ENCODE measurements at regions not wholly inside any gene's neighbourhood (a gene's known extent, or its start where the extent isn't known, plus 50 kb on each side); places are given as distances from the start of the nearest gene placed in this dataset.

DNA sequence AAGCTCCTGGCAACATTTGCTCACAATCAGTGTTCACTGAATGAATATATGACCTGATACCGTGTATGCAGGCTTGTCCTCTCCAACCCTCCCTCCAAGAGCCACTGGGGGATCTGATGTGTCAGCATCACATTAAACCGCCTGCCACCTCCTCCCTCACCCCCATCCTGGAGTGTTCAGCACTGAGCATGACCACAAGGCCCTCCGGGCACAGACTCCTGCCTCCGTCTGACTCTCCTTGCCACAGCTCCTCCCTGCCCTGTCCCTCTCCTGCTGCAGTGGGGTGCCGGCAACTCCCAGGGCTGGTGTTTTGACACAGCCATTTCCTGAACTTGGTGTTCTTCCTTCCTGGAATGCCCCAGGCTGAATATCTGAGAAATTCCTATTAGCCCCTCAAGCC, 136.7 kb downstream of the FCRL5 start:
- DNase-seq, result no peak
- Histone ChIP-seq H3K27ac (ENCODE audit: low read depth in 1 of 3, low read length in 2 of 3) (no peak overlapping the region), H3K4me1 (ENCODE audit: control insufficient read depth in 3 of 3, insufficient read depth in 2 of 3, low read depth in 1 of 3, low read length in 2 of 3) (no peaks in the 10 kb centered on the region), H3K9me3 (ENCODE audit: control insufficient read depth in 2 of 2, insufficient read depth in 1 of 2, low read depth in 1 of 2, low read length in 1 of 2) (no peaks in the 10 kb centered on the region), H3K4me3 (ENCODE audit: low read depth in 1 of 3, low read length in 3 of 3) (no peak overlapping the region), H3K27me3 (ENCODE audit: control insufficient read depth in 3 of 3, insufficient read depth in 3 of 3, low read length in 3 of 3) (no peaks in the 10 kb centered on the region), H3K36me3 (ENCODE audit: control insufficient read depth in 3 of 3, insufficient read depth in 2 of 3, low read depth in 1 of 3, low read length in 3 of 3) (no peaks in the 10 kb centered on the region)
- FAIRE-seq, result no peak
- 79 to 88% (median 85%) methylated on average over 5 of the region's 5 CpGs for whole genome bisulfite sequencing, 3 donors

GRCh38 chr1:157412308-157412707, 140.0 kb downstream of the FCRL5 start:
- Histone ChIP-seq H3K27me3 (ENCODE audit: control insufficient read depth in 3 of 3, insufficient read depth in 3 of 3, low read length in 3 of 3) (no peaks in the 10 kb centered on the region), H3K4me3 (ENCODE audit: low read depth in 1 of 3, low read length in 3 of 3) (no peak overlapping the region), H3K36me3 (ENCODE audit: control insufficient read depth in 3 of 3, insufficient read depth in 2 of 3, low read depth in 1 of 3, low read length in 3 of 3) (no peaks in the 10 kb centered on the region), H3K27ac (ENCODE audit: low read depth in 1 of 3, low read length in 2 of 3) (no peak overlapping the region), H3K9me3 (ENCODE audit: control insufficient read depth in 2 of 2, insufficient read depth in 1 of 2, low read depth in 1 of 2, low read length in 1 of 2) (no peaks in the 10 kb centered on the region), H3K4me1 (ENCODE audit: control insufficient read depth in 3 of 3, insufficient read depth in 2 of 3, low read depth in 1 of 3, low read length in 2 of 3) (no peaks in the 10 kb centered on the region)
- 76 to 88% (median 76%) methylated on average over 2 of the region's 2 CpGs for WGBS, 3 donors
- FAIRE-seq (no peak), DNase-seq (no peak)

- no peaks in the 10 kb centered on the region for H3K36me3 ChIP-seq (ENCODE audit: control insufficient read depth in 3 of 3, insufficient read depth in 2 of 3, low read depth in 1 of 3, low read length in 3 of 3)
- H3K27me3 ChIP-seq (ENCODE audit: control insufficient read depth in 3 of 3, insufficient read depth in 3 of 3, low read length in 3 of 3), result no peaks in the 10 kb centered on the region
- H3K9me3 ChIP-seq (ENCODE audit: control insufficient read depth in 2 of 2, insufficient read depth in 1 of 2, low read depth in 1 of 2, low read length in 1 of 2), result no peaks in the 10 kb centered on the region
- no peak overlapping the region for H3K4me3 ChIP-seq (ENCODE audit: low read depth in 1 of 3, low read length in 3 of 3)
- 51 to 66% (median 57%) methylated on average over 4 of the region's 4 CpGs for WGBS, 3 donors
- no peak overlapping the region for H3K27ac ChIP-seq (ENCODE audit: low read depth in 1 of 3, low read length in 2 of 3)
- no peaks in the 10 kb centered on the region for H3K4me1 ChIP-seq (ENCODE audit: control insufficient read depth in 3 of 3, insufficient read depth in 2 of 3, low read depth in 1 of 3, low read length in 2 of 3)
- DNase-seq (no peak), FAIRE-seq (no peak)
Observed at GRCh38 chr1:157411769-157412168, 140.5 kb downstream of the FCRL5 start.

GRCh38 chr1:157411064-157411463, 141.3 kb downstream of the FCRL5 start:
- DNase-seq (no peak), FAIRE-seq (no peak)
- Histone ChIP-seq H3K4me3 (ENCODE audit: low read depth in 1 of 3, low read length in 3 of 3) (no peak overlapping the region), H3K4me1 (ENCODE audit: control insufficient read depth in 3 of 3, insufficient read depth in 2 of 3, low read depth in 1 of 3, low read length in 2 of 3) (no peaks in the 10 kb centered on the region), H3K27ac (ENCODE audit: low read depth in 1 of 3, low read length in 2 of 3) (no peak overlapping the region), H3K36me3 (ENCODE audit: control insufficient read depth in 3 of 3, insufficient read depth in 2 of 3, low read depth in 1 of 3, low read length in 3 of 3) (no peaks in the 10 kb centered on the region), H3K27me3 (ENCODE audit: control insufficient read depth in 3 of 3, insufficient read depth in 3 of 3, low read length in 3 of 3) (no peaks in the 10 kb centered on the region), H3K9me3 (ENCODE audit: control insufficient read depth in 2 of 2, insufficient read depth in 1 of 2, low read depth in 1 of 2, low read length in 1 of 2) (no peaks in the 10 kb centered on the region)
- WGBS, 3 donors, result 82 to 84% (median 83%) methylated on average over 2 of the region's 2 CpGs

DNA sequence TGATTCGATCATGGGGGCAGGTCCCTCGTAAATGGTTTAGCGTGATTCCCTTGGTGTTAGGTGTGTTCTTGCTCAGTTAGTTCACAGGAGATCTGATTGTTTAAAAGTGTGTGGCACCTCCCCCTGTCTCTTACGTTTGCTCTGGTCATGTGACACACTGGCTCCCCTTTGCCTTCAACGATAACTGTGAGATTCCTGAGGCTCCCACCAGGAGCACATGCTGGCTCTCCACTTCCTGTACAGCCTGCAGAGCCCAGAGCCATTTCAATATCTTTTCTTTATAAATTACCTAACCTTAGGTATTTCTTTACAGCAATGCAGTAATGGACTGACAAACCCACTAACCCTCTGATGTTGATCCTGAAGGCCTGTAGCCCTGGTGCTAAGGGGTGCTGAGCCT, 141.9 kb downstream of the FCRL5 start:
- Histone ChIP-seq H3K4me3 (ENCODE audit: low read depth in 1 of 3, low read length in 3 of 3) (no peak overlapping the region), H3K4me1 (ENCODE audit: control insufficient read depth in 3 of 3, insufficient read depth in 2 of 3, low read depth in 1 of 3, low read length in 2 of 3) (no peaks in the 10 kb centered on the region), H3K27ac (ENCODE audit: low read depth in 1 of 3, low read length in 2 of 3) (no peak overlapping the region), H3K9me3 (ENCODE audit: control insufficient read depth in 2 of 2, insufficient read depth in 1 of 2, low read depth in 1 of 2, low read length in 1 of 2) (no peaks in the 10 kb centered on the region), H3K27me3 (ENCODE audit: control insufficient read depth in 3 of 3, insufficient read depth in 3 of 3, low read length in 3 of 3) (no peaks in the 10 kb centered on the region), H3K36me3 (ENCODE audit: control insufficient read depth in 3 of 3, insufficient read depth in 2 of 3, low read depth in 1 of 3, low read length in 3 of 3) (no peaks in the 10 kb centered on the region)
- DNase-seq (no peak), FAIRE-seq (no peak)
- 75 to 81% (median 79%) methylated on average over 5 of the region's 5 CpGs for WGBS, 3 donors

- FAIRE-seq (no peak), DNase-seq (no peak)
- H3K4me3 ChIP-seq (ENCODE audit: low read depth in 1 of 3, low read length in 3 of 3), result no peak overlapping the region
- WGBS, 3 donors, result 70 to 82% (median 72%) methylated on average over 6 of the region's 6 CpGs
- H3K27ac ChIP-seq (ENCODE audit: low read depth in 1 of 3, low read length in 2 of 3), result no peak overlapping the region
- no peaks in the 10 kb centered on the region for H3K27me3 ChIP-seq (ENCODE audit: control insufficient read depth in 3 of 3, insufficient read depth in 3 of 3, low read length in 3 of 3)
- no peaks in the 10 kb centered on the region for H3K4me1 ChIP-seq (ENCODE audit: control insufficient read depth in 3 of 3, insufficient read depth in 2 of 3, low read depth in 1 of 3, low read length in 2 of 3)
- no peaks in the 10 kb centered on the region for H3K9me3 ChIP-seq (ENCODE audit: control insufficient read depth in 2 of 2, insufficient read depth in 1 of 2, low read depth in 1 of 2, low read length in 1 of 2)
- no peaks in the 10 kb centered on the region for H3K36me3 ChIP-seq (ENCODE audit: control insufficient read depth in 3 of 3, insufficient read depth in 2 of 3, low read depth in 1 of 3, low read length in 3 of 3)
Observed at GRCh38 chr1:157409927-157410326, 142.4 kb downstream of the FCRL5 start.

DNA sequence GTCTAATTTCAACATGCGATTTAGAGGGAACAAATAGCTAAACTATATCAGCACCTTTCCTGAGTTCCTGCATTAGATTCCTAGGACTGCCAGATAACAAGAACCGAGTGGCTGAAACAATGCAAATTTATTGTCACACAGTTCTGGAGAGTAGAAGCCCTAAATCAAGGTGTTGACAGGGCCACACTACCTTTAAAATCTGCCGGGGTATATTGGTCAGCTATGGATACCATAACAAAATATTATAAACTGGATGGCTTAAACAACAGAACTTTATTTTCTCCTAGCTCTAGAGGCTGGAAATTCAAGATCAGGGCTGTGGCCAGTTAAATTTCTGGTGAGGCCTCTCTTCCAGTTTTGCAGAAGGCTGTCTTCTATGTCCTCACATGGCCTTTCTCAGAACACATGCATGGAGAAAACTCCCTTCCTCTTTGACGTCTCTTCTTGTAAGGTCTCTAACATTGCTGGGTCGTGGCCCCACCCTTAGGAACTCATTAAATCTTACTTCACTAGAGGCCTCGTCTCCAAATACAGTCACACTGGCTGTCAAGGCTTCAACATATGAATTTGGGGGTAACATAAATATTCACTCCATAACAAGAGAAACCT, 144.3 kb downstream of the FCRL5 start:
- WGBS, 3 donors, result 53 to 69% (median 59%) methylated on average over 6 of the region's 6 CpGs
- no peaks in the 10 kb centered on the region for H3K9me3 ChIP-seq (ENCODE audit: control insufficient read depth in 2 of 2, insufficient read depth in 1 of 2, low read depth in 1 of 2, low read length in 1 of 2)
- H3K36me3 ChIP-seq (ENCODE audit: control insufficient read depth in 3 of 3, insufficient read depth in 2 of 3, low read depth in 1 of 3, low read length in 3 of 3), result no peaks in the 10 kb centered on the region
- DNase-seq (no peak), FAIRE-seq (no peak)
- H3K4me3 ChIP-seq (ENCODE audit: low read depth in 1 of 3, low read length in 3 of 3), result no peak overlapping the region
- H3K27me3 ChIP-seq (ENCODE audit: control insufficient read depth in 3 of 3, insufficient read depth in 3 of 3, low read length in 3 of 3), result no peaks in the 10 kb centered on the region
- no peak overlapping the region for H3K27ac ChIP-seq (ENCODE audit: low read depth in 1 of 3, low read length in 2 of 3)
- H3K4me1 ChIP-seq (ENCODE audit: control insufficient read depth in 3 of 3, insufficient read depth in 2 of 3, low read depth in 1 of 3, low read length in 2 of 3), result no peaks in the 10 kb centered on the region

DNA sequence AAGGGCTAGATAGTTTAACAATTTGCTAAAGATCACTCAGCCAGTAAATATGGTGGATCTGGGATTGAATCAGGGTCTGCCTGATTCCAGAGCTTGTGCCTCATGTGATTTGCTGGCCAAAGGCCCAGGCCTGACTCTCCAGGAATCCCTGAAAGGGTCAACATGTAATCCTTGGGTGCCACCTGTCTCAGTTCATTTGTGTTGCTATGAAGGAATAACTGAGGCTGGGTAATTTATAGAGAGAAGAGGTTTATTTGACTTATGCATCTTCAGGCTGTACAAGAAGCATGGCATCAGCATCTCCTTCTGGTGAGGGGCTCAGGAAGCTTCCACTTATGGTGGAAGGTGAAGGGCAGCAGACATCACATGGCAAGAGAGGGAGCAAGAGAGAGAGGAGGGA, 144.9 kb downstream of the FCRL5 start:
- H3K9me3 ChIP-seq (ENCODE audit: control insufficient read depth in 2 of 2, insufficient read depth in 1 of 2, low read depth in 1 of 2, low read length in 1 of 2), result no peaks in the 10 kb centered on the region
- no peak overlapping the region for H3K27ac ChIP-seq (ENCODE audit: low read depth in 1 of 3, low read length in 2 of 3)
- no peaks in the 10 kb centered on the region for H3K4me1 ChIP-seq (ENCODE audit: control insufficient read depth in 3 of 3, insufficient read depth in 2 of 3, low read depth in 1 of 3, low read length in 2 of 3)
- H3K36me3 ChIP-seq (ENCODE audit: control insufficient read depth in 3 of 3, insufficient read depth in 2 of 3, low read depth in 1 of 3, low read length in 3 of 3), result no peaks in the 10 kb centered on the region
- FAIRE-seq (no peak), DNase-seq (no peak)
- H3K27me3 ChIP-seq (ENCODE audit: control insufficient read depth in 3 of 3, insufficient read depth in 3 of 3, low read length in 3 of 3), result no peaks in the 10 kb centered on the region
- H3K4me3 ChIP-seq (ENCODE audit: low read depth in 1 of 3, low read length in 3 of 3), result no peak overlapping the region

DNA sequence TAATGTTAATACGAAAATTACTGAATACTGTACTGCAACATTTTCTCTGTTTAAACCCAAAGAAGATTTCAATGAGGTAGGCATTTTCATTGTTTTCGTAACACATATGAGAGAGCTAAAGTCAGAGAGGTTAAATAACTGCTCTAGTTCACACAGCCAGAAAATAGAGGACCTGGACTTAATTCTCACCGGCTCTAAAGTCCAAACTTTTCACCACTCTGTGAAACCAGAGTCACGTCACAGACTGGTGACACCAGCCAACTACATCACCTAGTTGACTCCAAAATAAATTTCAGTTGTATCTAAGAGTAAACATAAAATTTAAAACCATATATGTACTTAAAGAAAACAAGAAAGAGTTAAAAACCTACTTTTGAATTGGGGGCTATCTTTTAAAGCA, 146.7 kb downstream of the FCRL5 start:
- DNase-seq (no peak), FAIRE-seq (no peak)
- 90 to 94% (median 90%) methylated on average over 4 of the region's 4 CpGs for WGBS, 3 donors
- peaks cover 0 to 3% (median 0%) of the 10 kb centered on the region in 3 donors for H3K27me3 ChIP-seq (ENCODE audit: control insufficient read depth in 3 of 3, insufficient read depth in 3 of 3, low read length in 3 of 3)
- H3K4me1 ChIP-seq (ENCODE audit: control insufficient read depth in 3 of 3, insufficient read depth in 2 of 3, low read depth in 1 of 3, low read length in 2 of 3), result no peaks in the 10 kb centered on the region
- H3K4me3 ChIP-seq (ENCODE audit: low read depth in 1 of 3, low read length in 3 of 3), result no peak overlapping the region
- H3K27ac ChIP-seq (ENCODE audit: low read depth in 1 of 3, low read length in 2 of 3), result no peak overlapping the region
- H3K36me3 ChIP-seq (ENCODE audit: control insufficient read depth in 3 of 3, insufficient read depth in 2 of 3, low read depth in 1 of 3, low read length in 3 of 3), result no peaks in the 10 kb centered on the region
- no peaks in the 10 kb centered on the region for H3K9me3 ChIP-seq (ENCODE audit: control insufficient read depth in 2 of 2, insufficient read depth in 1 of 2, low read depth in 1 of 2, low read length in 1 of 2)

Data from small intestine (tissue), 7 donors.